Fibroblast of lung (primary cell): ENCODE measurements at regions not wholly inside any gene's neighbourhood (a gene's known extent, or its start where the extent isn't known, plus 50 kb on each side); places are given as distances from the start of the nearest gene placed in this dataset.

ENCODE experiments used
- EZH2 ChIP-seq: IDR thresholded peaks from 2 replicates; pipeline ENCODE4 v1.5.1; 2012; ENCODE audit warnings: low read length, control low read depth, mild to moderate bottlenecking; ENCODE audit errors: missing control alignments
- TF ChIP-seq, protein P1 (sequence below), 2 donors: IDR thresholded peaks in 1 of 2; conservative IDR thresholded peaks in 1 of 2; 1 replicate in 1 of 2; 2 replicates in 1 of 2; pipeline ENCODE4 v1.5.1; 2011 to 2012; ENCODE audit warnings: low read length in 2 of 2, control low read depth in 1 of 2, inconsistent platforms in 1 of 2, low read depth in 1 of 2, mild to moderate bottlenecking in 1 of 2

DNA sequence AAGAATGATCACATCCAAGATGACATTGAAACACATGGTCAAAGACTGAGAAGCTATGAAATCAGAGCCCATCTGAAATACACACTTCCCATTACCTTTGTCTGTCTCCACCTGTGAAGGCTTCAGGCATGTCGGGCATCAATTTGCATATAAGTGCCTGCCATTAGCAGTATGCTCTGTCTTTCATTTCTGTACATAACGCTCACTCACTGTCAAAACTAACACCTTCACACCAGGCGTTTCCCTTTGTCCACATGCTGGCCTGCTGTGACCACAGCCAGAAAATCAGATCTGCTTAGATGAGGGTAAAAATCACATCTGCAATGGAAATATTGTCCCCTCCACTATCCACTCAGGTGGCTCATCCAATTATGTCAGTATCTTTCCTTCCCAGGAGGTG, 524.8 kb downstream of the TOX3 start:
- TF ChIP-seq EZH2 = no peak
- TF ChIP-seq, protein P1, sequence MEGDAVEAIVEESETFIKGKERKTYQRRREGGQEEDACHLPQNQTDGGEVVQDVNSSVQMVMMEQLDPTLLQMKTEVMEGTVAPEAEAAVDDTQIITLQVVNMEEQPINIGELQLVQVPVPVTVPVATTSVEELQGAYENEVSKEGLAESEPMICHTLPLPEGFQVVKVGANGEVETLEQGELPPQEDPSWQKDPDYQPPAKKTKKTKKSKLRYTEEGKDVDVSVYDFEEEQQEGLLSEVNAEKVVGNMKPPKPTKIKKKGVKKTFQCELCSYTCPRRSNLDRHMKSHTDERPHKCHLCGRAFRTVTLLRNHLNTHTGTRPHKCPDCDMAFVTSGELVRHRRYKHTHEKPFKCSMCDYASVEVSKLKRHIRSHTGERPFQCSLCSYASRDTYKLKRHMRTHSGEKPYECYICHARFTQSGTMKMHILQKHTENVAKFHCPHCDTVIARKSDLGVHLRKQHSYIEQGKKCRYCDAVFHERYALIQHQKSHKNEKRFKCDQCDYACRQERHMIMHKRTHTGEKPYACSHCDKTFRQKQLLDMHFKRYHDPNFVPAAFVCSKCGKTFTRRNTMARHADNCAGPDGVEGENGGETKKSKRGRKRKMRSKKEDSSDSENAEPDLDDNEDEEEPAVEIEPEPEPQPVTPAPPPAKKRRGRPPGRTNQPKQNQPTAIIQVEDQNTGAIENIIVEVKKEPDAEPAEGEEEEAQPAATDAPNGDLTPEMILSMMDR (conservative IDR thresholded peaks at IDR 0.05 in 1 of 2, IDR thresholded peaks at IDR 0.05 in 1 of 2; ENCODE audit: low read depth in 1 of 2, low read length in 2 of 2) = no peak
